ENCODE measurements at regions not wholly inside any gene's neighbourhood (a gene's known extent, or its start where the extent isn't known, plus 50 kb on each side); places are given as distances from the start of the nearest gene placed in this dataset.

DNA sequence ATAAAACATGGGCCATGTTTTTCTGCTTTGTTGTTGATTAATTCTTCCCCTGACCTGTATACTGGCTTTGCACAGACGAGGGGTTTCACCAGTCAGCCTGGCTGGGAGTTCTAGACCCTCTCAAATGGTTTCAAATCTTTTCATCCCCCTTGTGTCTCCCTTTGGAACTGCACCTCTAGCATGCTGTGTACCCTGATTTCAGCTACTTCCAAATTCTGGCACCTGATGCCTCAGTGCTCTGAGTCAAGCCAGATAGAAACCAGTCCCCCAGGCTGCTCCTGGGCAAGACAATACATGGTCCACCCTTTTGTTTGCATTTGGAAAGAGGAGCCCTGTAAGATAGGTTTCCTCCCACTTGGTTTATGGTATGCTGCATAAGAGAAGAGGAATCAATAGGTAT lies 290.2 kb downstream of the BTBD3 start:
- TF ChIP-seq POLR2AphosphoS5 (IDR thresholded peaks at IDR 0.05; ENCODE audit: insufficient read depth in 1 of 2, low read depth in 1 of 2), result no peak
- no peak for TF ChIP-seq POLR2A (IDR thresholded peaks at IDR 0.05)
- no peak for TF ChIP-seq CTCF (IDR thresholded peaks at IDR 0.05)

Data from vagina (tissue), 2 donors.